ENCODE measurements at regions not wholly inside any gene's neighbourhood (a gene's known extent, or its start where the extent isn't known, plus 50 kb on each side); places are given as distances from the start of the nearest gene placed in this dataset.
A peak's percentile ranks its signal among the peaks of the same experiment; 100 is the strongest.
"Not testable (repeated sequence)": the region's sequence is repeated elsewhere in the genome, so short reads cannot be mapped to it uniquely, and the experiment has no call there.

GRCh38 chr12:85425926-85426325 lies 145.9 kb downstream of the ALX1 start:
- no peak for DNase-seq

GRCh38 chr12:85433148-85433547 lies 153.1 kb downstream of the ALX1 start:
- DNase-seq: not testable (repeated sequence)

- DNase-seq: no peak
Measured at GRCh38 chr12:85440271-85440670, 160.3 kb downstream of the ALX1 start.

GRCh38 chr12:85441025-85441424 lies 161.0 kb downstream of the ALX1 start:
- no peak for DNase-seq

- no peak for DNase-seq
Measured at GRCh38 chr12:85441741-85442140, 161.7 kb downstream of the ALX1 start.

GRCh38 chr12:85445060-85445938 lies 165.3 kb downstream of the ALX1 start:
- DNase-seq: no peak

- DNase-seq: no peak
Measured at GRCh38 chr12:85448031-85448430, 168.0 kb downstream of the ALX1 start.

GRCh38 chr12:85448548-85449139 lies 168.6 kb downstream of the ALX1 start:
- DNase-seq: peak; percentile 35

- DNase-seq: no peak
Measured at GRCh38 chr12:85457016-85457415, 177.0 kb downstream of the ALX1 start.

- no peak for DNase-seq
Measured at GRCh38 chr12:85461127-85461526, 181.1 kb downstream of the ALX1 start.

- DNase-seq: no peak
Measured at GRCh38 chr12:85462888-85463287, 182.9 kb downstream of the ALX1 start.

- no peak for DNase-seq
Measured at GRCh38 chr12:85466890-85467289, 186.9 kb downstream of the ALX1 start.

- peak; percentile 79 for DNase-seq
Measured at GRCh38 chr12:85468356-85469157, 188.5 kb downstream of the ALX1 start.

GRCh38 chr12:85469158-85470086 lies 189.4 kb downstream of the ALX1 start:
- DNase-seq: not testable (repeated sequence)

- DNase-seq: not testable (repeated sequence)
Measured at GRCh38 chr12:85475277-85475676, 195.3 kb downstream of the ALX1 start.

GRCh38 chr12:85476756-85477155 lies 196.7 kb downstream of the ALX1 start:
- no peak for DNase-seq

- DNase-seq: no peak
Measured at GRCh38 chr12:85484387-85484786, 204.4 kb downstream of the ALX1 start.

- DNase-seq: no peak
Measured at GRCh38 chr12:85489194-85489593, 209.2 kb downstream of the ALX1 start.

GRCh38 chr12:85504164-85504563 lies 224.1 kb downstream of the ALX1 start:
- DNase-seq: no peak

- DNase-seq: no peak
Measured at GRCh38 chr12:85504624-85505023, 224.6 kb downstream of the ALX1 start.

- peak; percentile 1 for DNase-seq
Measured at GRCh38 chr12:85507456-85507855, 227.4 kb downstream of the ALX1 start.
